K562 (cell line): ENCODE measurements at regions not wholly inside any gene's neighbourhood (a gene's known extent, or its start where the extent isn't known, plus 50 kb on each side); places are given as distances from the start of the nearest gene placed in this dataset.

Source experiments
- BACH1 ChIP-seq: fragments of 200-800 bp; sonication (Bioruptor generic); IDR thresholded peaks from 2 replicates; pipeline ENCODE4 v1.6.1; 2016; ENCODE audit warnings: missing genetic modification characterization, missing compliant biosample characterization
- TARDBP ChIP-seq: fragments of 450-650 bp; IDR thresholded peaks from 2 replicates; pipeline ENCODE4 v1.6.1; 2016
- ZFP36 ChIP-seq: fragments of 150-350 bp; IDR thresholded peaks from 2 replicates; pipeline ENCODE4 v1.6.1; 2018; ENCODE audit warnings: low read length, low read depth; ENCODE audit not compliant: partially characterized antibody
- TF ChIP-seq, protein P1 (sequence below): sonication (generic); formaldehyde crosslinking; IDR thresholded peaks from 2 replicates; pipeline ENCODE4 v1.9.0; 2022; ENCODE audit warnings: mild to moderate bottlenecking, missing genetic modification reagents

- TF ChIP-seq TARDBP, result no peak
- TF ChIP-seq BACH1 (tag), result no peak
- TF ChIP-seq ZFP36, result no peak
- TF ChIP-seq, protein P1, sequence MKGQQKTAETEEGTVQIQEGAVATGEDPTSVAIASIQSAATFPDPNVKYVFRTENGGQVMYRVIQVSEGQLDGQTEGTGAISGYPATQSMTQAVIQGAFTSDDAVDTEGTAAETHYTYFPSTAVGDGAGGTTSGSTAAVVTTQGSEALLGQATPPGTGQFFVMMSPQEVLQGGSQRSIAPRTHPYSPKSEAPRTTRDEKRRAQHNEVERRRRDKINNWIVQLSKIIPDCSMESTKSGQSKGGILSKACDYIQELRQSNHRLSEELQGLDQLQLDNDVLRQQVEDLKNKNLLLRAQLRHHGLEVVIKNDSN (CRISPR knock-in tag), result no peak
Observed at GRCh38 chr18:43776997-43777396, 499.7 kb upstream of the SYT4 start.
